H9 (cell line): ENCODE measurements at regions not wholly inside any gene's neighbourhood (a gene's known extent, or its start where the extent isn't known, plus 50 kb on each side); places are given as distances from the start of the nearest gene placed in this dataset.

Experiments
- DNase-seq: peaks from one replicate; pipeline ENCODE4 v3.0.0-alpha.2; 2017
- H2AFZ ChIP-seq: one replicate; pipeline ENCODE4 v1.6.1; 2013; ENCODE audit warnings: mild to moderate bottlenecking, low read length, control low read depth, moderate library complexity
- H2AK5ac ChIP-seq: 2 replicates; pipeline ENCODE4 v1.6.1; 2013; ENCODE audit warnings: low read length, control low read depth, mixed read lengths; ENCODE audit not compliant: insufficient read length
- H2BK120ac ChIP-seq: one replicate; pipeline ENCODE4 v1.6.1; 2013; ENCODE audit warnings: low read depth, mild to moderate bottlenecking, low read length, control low read depth, inconsistent platforms; ENCODE audit not compliant: poor library complexity, severe bottlenecking
- H2BK12ac ChIP-seq: 2 replicates; pipeline ENCODE4 v1.6.1; 2013; ENCODE audit warnings: low read length, control low read depth, mixed read lengths, low read depth; ENCODE audit not compliant: insufficient read length
- H2BK15ac ChIP-seq: 2 replicates; pipeline ENCODE4 v1.6.1; 2013; ENCODE audit warnings: low read depth, low read length, control low read depth
- H2BK20ac ChIP-seq: one replicate; pipeline ENCODE4 v1.6.1; 2013; ENCODE audit warnings: low read depth, mild to moderate bottlenecking, low read length, control low read depth, inconsistent platforms; ENCODE audit not compliant: poor library complexity, severe bottlenecking
- H2BK5ac ChIP-seq: 2 replicates; pipeline ENCODE4 v1.6.1; 2013; ENCODE audit warnings: low read length, control low read depth, mixed read lengths; ENCODE audit not compliant: insufficient read length
- H3K14ac ChIP-seq: 2 replicates; pipeline ENCODE4 v1.6.1; 2013; ENCODE audit warnings: low read length, control low read depth; ENCODE audit not compliant: insufficient read depth
- H3K18ac ChIP-seq: 2 replicates; pipeline ENCODE4 v1.6.1; 2013; ENCODE audit warnings: low read depth, mild to moderate bottlenecking, mixed read lengths, low read length, control low read depth; ENCODE audit not compliant: insufficient read length
- H3K23ac ChIP-seq: 2 replicates; pipeline ENCODE4 v1.6.1; 2013; ENCODE audit warnings: low read length, control low read depth, mixed read lengths, low read depth; ENCODE audit not compliant: insufficient read length
- H3K23me2 ChIP-seq: 2 replicates; pipeline ENCODE4 v1.6.1; 2013; ENCODE audit warnings: low read depth, mild to moderate bottlenecking, mixed read lengths, low read length, control low read depth; ENCODE audit not compliant: insufficient read length, poor library complexity, severe bottlenecking
- H3K27ac ChIP-seq: 2 replicates; pipeline ENCODE4 v1.5.1; 2013; ENCODE audit warnings: low read length, control low read depth, mixed read lengths, low read depth; ENCODE audit not compliant: insufficient read length
- H3K27me3 ChIP-seq: 2 replicates; pipeline ENCODE4 v1.6.1; 2013; ENCODE audit warnings: low read length, control low read depth, inconsistent platforms; ENCODE audit not compliant: insufficient read depth
- H3K4ac ChIP-seq: 2 replicates; pipeline ENCODE4 v1.6.1; 2013; ENCODE audit warnings: low read depth, mild to moderate bottlenecking, control low read depth, inconsistent platforms, low read length, moderate library complexity
- H3K4me1 ChIP-seq: 2 replicates; pipeline ENCODE4 v1.6.1; 2013; ENCODE audit warnings: low read length, control low read depth, inconsistent platforms; ENCODE audit not compliant: insufficient read depth
- H3K4me2 ChIP-seq: 2 replicates; pipeline ENCODE4 v1.6.1; 2013; ENCODE audit warnings: low read length, control low read depth, mixed read lengths; ENCODE audit not compliant: insufficient read length, insufficient read depth
- H3K56ac ChIP-seq: 2 replicates; pipeline ENCODE4 v1.6.1; 2013; ENCODE audit warnings: low read depth, mild to moderate bottlenecking, mixed read lengths, low read length, control low read depth; ENCODE audit not compliant: insufficient read length
- H3K79me1 ChIP-seq: 2 replicates; pipeline ENCODE4 v1.6.1; 2013; ENCODE audit warnings: low read depth, mild to moderate bottlenecking, moderate library complexity, low read length, control low read depth, inconsistent platforms; ENCODE audit not compliant: insufficient read depth, poor library complexity, severe bottlenecking
- H3K79me2 ChIP-seq: 2 replicates; pipeline ENCODE4 v1.6.1; 2013; ENCODE audit warnings: low read length, control low read depth, inconsistent platforms; ENCODE audit not compliant: insufficient read depth
- H3K9ac ChIP-seq: 2 replicates; pipeline ENCODE4 v1.6.1; 2013; ENCODE audit warnings: low read length, control low read depth, mixed read lengths; ENCODE audit not compliant: insufficient read length; ENCODE audit errors: extremely low read depth
- H3K9me3 ChIP-seq: one replicate; pipeline ENCODE4 v1.6.1; 2013; ENCODE audit warnings: low read depth, low read length, inconsistent platforms; ENCODE audit not compliant: control insufficient read depth
- H3T11ph ChIP-seq: one replicate; pipeline ENCODE4 v1.6.1; 2013; ENCODE audit warnings: mild to moderate bottlenecking, low read length, control low read depth, inconsistent platforms
- H4K20me1 ChIP-seq: one replicate; pipeline ENCODE4 v1.6.1; 2013; ENCODE audit not compliant: control insufficient read depth, insufficient read length, insufficient read depth
- H4K5ac ChIP-seq: 2 replicates; pipeline ENCODE4 v1.6.1; 2013; ENCODE audit warnings: low read depth, mild to moderate bottlenecking, mixed read lengths, low read length, control low read depth; ENCODE audit not compliant: insufficient read length
- H4K8ac ChIP-seq: replicated peaks from 2 replicates; pipeline ENCODE4 v1.6.1; 2013; ENCODE audit warnings: low read length, control low read depth, mixed read lengths, low read depth; ENCODE audit not compliant: insufficient read length
- H4K91ac ChIP-seq: 2 replicates; pipeline ENCODE4 v1.6.1; 2013; ENCODE audit warnings: low read depth, mild to moderate bottlenecking, moderate library complexity, mixed read lengths, low read length, control low read depth; ENCODE audit not compliant: insufficient read length
- H3K27ac Mint-ChIP-seq, 3 experiments: 2 replicates in 2 of 3; 3 replicates in 1 of 3; pipeline ENCODE4 v1.8.0; 2020 to 2021; ENCODE audit warnings: mixed read lengths in 3 of 3, mild to moderate bottlenecking in 1 of 3, moderate library complexity in 1 of 3
- H3K27me3 Mint-ChIP-seq: 2 replicates; pipeline ENCODE4 v1.8.0; 2021; ENCODE audit warnings: low read depth, mild to moderate bottlenecking, moderate library complexity, mixed read lengths
- H3K36me3 Mint-ChIP-seq, 3 experiments: 2 replicates in 2 of 3; 3 replicates in 1 of 3; pipeline ENCODE4 v1.8.0; 2020 to 2021; ENCODE audit warnings: low read depth in 3 of 3, mixed read lengths in 3 of 3; ENCODE audit not compliant: insufficient read depth in 1 of 3
- H3K4me1 Mint-ChIP-seq, 2 experiments: 2 replicates each; pipeline ENCODE4 v1.8.0; 2020; ENCODE audit warnings: mixed read lengths in 2 of 2
- H3K4me3 Mint-ChIP-seq, 2 experiments: 2 replicates in 1 of 2; 3 replicates in 1 of 2; pipeline ENCODE4 v1.8.0; 2020 to 2021; ENCODE audit warnings: mild to moderate bottlenecking in 2 of 2, mixed read lengths in 2 of 2, moderate library complexity in 1 of 2
- H3K9me3 Mint-ChIP-seq, 2 experiments: 2 replicates in 1 of 2; 3 replicates in 1 of 2; pipeline ENCODE4 v1.8.0; 2020; ENCODE audit warnings: mild to moderate bottlenecking in 2 of 2, mixed read lengths in 2 of 2, moderate library complexity in 1 of 2
- WGBS: extraction: QIAGEN DNeasy Blood & Tissue Kit; methylation state at CpG from one replicate; pipeline ENCODE4 v1.1.7; 2013; ENCODE audit warnings: missing lambda C conversion rate, low lambda C conversion rate, mixed read lengths; ENCODE audit not compliant: insufficient read length; ENCODE audit errors: extremely low coverage; 5-methylcytosine and 5-hydroxymethylcytosine counted together
- TF ChIP-seq, protein P1 (sequence below): fragments of 200-600 bp; sonication (generic); conservative IDR thresholded peaks from 3 replicates; pipeline ENCODE4 v1.8.0; 2021; ENCODE audit warnings: antibody characterized with exemption, mild to moderate bottlenecking

DNA sequence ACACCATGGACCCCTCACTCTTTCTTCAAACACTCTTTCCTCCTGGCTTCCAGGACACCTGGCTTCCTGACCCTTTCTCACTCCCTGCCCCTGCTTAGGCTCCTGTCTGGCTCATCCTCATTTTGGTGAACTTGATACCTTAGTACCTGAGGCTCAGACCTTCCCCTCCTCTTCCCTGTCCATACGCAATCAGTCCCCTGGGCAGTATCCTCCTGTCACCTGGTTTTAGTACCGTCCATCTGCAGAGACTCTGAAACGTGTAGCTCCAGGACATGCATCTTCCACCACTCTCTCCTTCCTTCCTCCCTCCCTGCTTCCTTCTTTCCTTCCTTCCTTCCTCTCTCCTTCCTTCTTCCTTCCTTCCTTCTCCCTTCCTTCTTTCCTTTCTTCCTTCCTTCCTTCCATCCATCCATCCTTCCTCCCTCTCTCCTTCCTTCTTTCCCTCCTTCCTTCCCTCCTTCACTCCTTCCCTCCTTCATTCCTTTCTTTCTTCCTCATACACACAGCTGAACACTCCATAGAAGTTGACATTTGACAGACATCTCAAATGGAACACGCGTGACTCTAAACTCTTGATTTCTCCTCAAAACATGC is 1488.6 kb downstream of the TBC1D22A start:
- no peak overlapping the region for H3K56ac ChIP-seq
- no peak overlapping the region for H3T11ph ChIP-seq
- no peak overlapping the region for H2BK120ac ChIP-seq
- H2BK20ac ChIP-seq = no peak overlapping the region
- H3K4me2 ChIP-seq = no peak overlapping the region
- H3K9ac ChIP-seq = no peak overlapping the region
- Mint-ChIP-seq H3K4me1 (peaks cover 14 to 22% of the 10 kb centered on the region in 2 experiments), H3K36me3 (no peaks in the 10 kb centered on the region), H3K27ac (no peak overlapping the region), H3K4me3 (no peak overlapping the region), H3K9me3 (no peaks in the 10 kb centered on the region), H3K27me3 (peaks cover 29% of the 10 kb centered on the region)
- no peak overlapping the region for H2BK12ac ChIP-seq
- no peak overlapping the region for H4K8ac ChIP-seq
- H2AK5ac ChIP-seq = no peak overlapping the region
- no peak overlapping the region for H3K18ac ChIP-seq
- H3K14ac ChIP-seq = no peak overlapping the region
- H3K27ac ChIP-seq = no peak overlapping the region
- no peaks in the 10 kb centered on the region; the same call in 1 of the 2 replicates for H3K4me1 ChIP-seq
- H3K23ac ChIP-seq = no peak overlapping the region
- H2BK5ac ChIP-seq = no peak overlapping the region
- no peak overlapping the region for H2BK15ac ChIP-seq
- H2AFZ ChIP-seq = no peak overlapping the region
- H4K91ac ChIP-seq = no peak overlapping the region
- H3K79me1 ChIP-seq = no peaks in the 10 kb centered on the region
- H3K23me2 ChIP-seq = no peaks in the 10 kb centered on the region
- H3K79me2 ChIP-seq = no peaks in the 10 kb centered on the region
- H3K4ac ChIP-seq = no peak overlapping the region
- DNase-seq = no peak
- TF ChIP-seq, protein P1, sequence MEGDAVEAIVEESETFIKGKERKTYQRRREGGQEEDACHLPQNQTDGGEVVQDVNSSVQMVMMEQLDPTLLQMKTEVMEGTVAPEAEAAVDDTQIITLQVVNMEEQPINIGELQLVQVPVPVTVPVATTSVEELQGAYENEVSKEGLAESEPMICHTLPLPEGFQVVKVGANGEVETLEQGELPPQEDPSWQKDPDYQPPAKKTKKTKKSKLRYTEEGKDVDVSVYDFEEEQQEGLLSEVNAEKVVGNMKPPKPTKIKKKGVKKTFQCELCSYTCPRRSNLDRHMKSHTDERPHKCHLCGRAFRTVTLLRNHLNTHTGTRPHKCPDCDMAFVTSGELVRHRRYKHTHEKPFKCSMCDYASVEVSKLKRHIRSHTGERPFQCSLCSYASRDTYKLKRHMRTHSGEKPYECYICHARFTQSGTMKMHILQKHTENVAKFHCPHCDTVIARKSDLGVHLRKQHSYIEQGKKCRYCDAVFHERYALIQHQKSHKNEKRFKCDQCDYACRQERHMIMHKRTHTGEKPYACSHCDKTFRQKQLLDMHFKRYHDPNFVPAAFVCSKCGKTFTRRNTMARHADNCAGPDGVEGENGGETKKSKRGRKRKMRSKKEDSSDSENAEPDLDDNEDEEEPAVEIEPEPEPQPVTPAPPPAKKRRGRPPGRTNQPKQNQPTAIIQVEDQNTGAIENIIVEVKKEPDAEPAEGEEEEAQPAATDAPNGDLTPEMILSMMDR = no peak
- no peak overlapping the region for H4K5ac ChIP-seq
- no peaks in the 10 kb centered on the region for H3K9me3 ChIP-seq
- no peaks in the 10 kb centered on the region for H4K20me1 ChIP-seq
- H3K27me3 ChIP-seq = no peaks in the 10 kb centered on the region; the same call in 1 of the 2 replicates
- WGBS = no CpG with 5 or more reads among the region's 5 CpGs
